ENCODE measurements at regions not wholly inside any gene's neighbourhood (a gene's known extent, or its start where the extent isn't known, plus 50 kb on each side); places are given as distances from the start of the nearest gene placed in this dataset.

DNA sequence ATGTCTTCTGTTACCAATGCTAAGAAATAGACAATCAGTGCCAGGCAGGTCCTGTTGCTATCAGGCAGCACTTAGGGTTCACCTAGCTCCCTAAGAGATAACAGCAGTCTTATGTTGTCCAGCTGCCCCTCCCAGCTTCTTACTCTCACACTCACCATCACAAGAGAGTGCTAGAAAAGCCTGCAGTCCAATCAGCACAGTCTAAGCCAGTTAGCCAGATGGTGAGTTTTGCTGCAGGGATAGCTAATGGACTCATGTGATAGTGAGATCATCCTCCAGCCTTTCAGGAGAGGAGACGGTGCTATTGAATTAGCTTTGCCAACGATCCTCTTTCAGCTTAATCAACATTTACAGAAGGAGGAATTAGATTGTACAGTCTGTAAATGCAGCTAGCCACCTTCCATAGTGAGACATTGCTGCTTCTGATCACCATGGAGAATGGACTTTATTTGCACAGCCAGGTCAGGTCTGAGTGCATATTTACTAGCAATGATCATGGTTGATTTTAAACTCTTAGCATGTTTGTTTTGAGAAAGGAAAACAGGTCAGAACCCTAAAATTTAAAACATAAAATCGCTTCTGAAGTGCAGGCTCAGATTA is 438.3 kb downstream of the CENPC start:
- no peak for DNase-seq

DNA sequence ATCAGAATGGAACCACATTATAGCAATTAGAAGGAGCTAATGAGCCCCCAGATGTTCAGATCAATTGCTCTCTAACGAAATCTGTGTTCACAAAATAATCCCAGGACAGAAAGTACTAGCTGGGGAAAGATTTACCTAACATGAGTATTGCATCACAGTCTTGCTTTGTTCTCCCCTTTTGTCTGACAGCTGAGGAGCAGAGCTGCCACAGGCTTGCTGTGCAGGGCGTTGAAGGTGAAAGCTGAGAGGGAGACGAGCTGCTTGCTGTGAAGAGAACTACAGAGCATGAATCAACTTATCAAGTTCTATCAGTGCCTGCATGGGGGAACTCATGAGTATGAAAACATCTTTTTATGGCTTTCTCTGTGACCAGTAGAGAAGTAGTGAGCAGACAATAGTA is 441.2 kb downstream of the CENPC start:
- no peak for DNase-seq

DNA sequence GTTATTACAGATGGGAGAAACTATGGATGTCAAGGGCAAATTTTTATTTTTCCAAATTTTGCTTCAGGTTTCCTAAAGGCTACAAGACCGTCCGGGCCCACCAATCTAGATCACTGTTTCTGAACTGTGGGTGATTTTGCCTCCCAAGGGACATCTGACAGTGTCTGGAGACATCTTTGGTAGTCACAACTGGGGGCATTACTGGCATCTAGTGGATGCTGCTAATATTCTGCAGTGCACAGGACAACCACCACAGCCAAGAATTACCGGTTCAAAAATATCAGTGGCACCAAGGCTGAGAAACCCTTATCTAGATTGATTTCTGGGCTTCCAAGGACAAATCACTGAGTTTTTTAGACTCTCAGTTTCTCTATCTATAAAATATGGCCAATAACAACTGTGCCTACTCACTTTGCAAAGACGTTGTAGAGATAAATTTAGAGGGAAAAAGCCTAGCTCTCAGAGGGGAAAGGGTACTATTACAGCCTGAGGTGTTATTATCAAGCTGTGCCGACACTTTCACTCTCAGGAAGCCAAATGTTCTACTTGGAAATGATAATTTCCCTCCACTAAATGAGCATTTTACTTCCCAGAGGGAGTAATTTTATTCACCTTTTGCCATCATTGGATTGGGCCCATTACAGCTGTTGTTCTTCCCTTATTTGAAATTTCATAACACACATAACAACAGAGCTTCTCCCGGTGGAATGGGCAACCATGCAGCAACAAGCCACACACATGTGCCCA is 442.1 kb downstream of the CENPC start:
- no peak for DNase-seq

DNA sequence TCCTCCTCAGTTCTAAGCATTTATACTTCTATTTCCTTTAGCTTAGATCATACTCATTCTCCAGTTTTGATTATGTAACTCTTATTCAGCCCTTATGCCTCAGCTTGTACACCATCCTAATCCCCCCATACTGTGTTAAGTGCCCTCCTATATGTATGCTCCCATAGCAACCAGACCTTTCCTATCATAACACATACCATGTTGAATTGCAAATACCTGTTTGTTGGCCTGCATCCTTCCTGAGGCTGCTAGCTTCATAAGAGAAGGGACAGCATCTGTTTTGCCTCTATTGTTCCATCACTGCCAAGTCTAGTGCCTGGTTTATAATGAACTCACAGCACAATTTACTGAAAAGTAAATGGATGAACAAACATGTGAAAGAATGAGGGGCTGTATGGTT is 443.7 kb downstream of the CENPC start:
- DNase-seq, result no peak

DNA sequence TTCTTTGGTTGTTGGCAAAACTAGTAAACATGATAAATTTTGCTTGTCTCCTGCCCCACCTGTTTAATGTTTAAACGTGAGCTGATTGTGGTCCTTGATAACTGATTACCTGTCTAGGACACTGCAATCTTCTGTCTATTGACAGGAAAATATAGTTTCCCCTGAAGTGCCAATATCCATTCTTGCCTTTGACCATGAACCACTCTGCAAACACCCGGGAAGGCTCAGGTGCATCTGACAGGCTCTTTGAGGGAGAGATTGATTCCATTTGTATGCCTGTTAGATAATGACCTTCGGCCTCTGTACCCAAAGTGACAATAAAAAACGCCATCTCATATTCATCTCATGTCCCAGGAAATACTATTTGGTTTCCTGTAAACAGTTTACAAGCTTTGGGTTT is 453.0 kb downstream of the CENPC start:
- no peak for DNase-seq

DNA sequence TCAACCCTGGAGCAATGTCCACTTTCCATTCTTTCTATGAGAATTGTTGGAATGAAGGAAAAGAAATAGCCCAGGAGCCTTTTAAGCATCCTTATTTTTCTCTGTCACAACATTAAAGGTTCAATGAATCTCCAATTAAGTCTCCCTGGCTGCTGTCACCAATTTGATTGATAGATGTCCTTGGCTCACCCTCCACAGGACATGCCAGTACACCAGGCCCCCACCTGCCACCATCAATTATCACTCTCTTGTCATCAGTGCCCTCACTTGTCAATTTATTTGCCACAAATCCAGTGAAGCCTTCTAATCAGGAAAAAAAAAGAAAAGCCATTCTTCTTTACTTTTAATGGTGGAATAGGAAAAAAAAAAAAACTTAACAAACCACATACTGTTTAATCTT is 453.6 kb downstream of the CENPC start:
- DNase-seq, result no peak

DNA sequence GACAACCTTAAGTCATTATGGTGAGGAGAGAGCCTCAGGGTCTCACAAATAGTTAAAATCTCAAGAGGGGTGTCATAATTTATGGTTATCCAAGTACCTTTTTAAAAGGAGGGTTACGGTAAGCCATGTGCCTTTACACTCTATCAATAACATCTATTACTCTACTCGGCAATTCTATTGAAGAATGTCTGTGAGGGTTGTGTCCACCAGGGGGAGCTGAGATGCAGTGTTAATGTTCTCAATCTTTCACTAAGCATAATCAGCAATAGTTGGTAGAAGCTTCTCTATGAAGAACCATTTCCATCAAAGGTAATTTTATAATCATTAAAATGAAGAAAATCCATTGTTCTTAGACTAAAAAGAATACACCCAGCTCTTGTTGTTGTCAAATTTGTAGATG is 457.4 kb downstream of the CENPC start:
- DNase-seq, result peak; percentile 53 to 57

DNA sequence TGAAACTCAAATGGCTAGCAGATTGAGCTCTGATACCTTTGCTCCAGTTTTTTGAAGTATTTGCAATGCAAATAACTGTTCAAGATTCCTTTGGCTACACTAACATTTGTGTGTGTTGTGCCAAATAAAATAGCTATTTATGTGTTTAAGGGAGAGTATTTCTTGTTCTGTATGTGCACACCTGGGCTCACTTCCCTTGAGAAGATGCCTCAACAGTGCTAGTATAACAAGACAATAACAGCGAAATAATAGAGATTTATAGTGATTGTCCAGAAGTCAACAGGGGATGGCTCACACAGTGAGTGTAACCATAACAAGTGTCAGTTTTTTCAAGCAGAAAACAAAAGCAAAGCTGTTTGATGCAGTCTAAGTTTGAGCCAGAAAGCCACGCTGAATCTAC is 460.5 kb downstream of the CENPC start:
- no peak for DNase-seq

DNA sequence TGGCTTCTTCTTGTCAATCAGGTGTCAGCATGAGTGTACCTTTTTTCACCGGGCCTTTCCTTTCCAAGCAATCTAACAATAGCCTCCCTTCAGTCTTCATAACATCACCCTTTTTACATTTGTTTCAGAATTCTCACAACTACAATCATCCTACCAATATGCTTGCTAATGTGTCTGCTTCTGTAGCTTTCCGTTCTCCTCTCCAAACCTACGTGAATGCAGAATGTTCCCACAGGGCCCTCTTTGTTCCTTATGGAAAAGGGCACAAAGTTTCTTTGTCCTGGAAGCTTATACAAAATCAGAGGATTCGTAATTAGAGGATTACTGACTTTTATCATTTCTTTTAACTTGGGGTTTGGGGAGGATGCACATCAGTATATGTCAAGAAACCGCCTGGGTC is 461.8 kb downstream of the CENPC start:
- DNase-seq, result no peak

DNA sequence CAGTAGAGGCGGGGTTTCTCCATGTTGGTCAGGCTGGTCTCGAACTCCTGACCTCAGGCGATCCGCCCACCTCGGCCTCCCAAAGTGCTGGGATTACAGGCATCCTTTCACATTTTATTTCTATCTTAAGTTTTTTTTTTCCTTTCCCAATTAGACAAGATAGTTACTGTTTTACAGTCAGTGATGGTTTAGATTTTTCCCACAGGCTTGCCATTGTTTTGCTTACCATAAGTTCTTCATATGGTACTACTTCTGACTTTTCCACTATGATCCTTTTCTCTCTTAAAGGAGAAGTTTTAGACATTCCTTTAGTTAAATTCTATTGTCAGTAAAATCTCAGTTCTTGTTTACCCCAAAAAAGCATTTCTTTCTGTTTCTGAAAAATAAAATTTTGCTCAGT is 462.6 kb downstream of the CENPC start:
- DNase-seq, result no peak

DNA sequence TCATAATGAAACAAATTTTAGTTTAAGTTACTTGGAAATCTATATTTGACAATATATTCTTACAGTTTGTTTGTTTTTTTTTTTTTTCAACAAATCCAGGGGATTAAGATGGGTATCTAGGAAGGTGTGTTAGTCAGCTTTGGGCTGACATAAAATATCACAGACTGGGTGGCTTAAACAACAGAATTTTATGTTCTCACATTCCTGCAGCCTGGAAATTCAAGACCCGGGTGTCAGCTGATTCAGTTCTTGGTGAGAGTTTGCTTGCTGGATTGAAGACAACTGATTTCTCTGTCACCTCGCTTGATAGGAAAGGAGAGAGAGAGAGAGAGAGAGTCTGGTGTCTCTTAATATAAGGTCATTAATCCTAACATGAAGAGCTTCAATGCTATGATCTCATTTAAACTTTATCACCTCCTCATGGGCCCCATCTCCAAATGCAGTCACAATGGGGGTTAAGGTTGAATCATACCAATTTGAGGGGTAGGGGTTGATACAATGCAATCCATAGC is 465.2 kb downstream of the CENPC start:
- no peak for DNase-seq

DNA sequence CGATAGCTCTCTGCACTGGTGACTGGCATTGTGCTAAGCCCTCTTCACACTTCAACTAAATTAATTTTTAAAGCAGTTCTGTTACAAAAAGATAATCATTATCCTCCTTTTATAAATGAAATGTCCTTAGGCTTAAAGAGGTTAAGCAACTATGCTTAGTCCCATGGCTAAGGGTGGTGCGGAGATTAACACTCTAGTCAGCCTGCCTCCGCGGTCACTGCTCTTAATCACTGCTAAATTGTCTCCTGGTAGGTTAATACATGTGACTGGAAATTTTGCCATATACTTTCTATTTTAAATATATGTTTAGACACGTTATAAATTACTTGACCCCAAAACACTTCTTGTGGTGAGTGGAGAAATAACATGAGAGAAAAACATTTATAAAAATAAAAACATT is 473.7 kb downstream of the CENPC start:
- DNase-seq, result no peak

DNA sequence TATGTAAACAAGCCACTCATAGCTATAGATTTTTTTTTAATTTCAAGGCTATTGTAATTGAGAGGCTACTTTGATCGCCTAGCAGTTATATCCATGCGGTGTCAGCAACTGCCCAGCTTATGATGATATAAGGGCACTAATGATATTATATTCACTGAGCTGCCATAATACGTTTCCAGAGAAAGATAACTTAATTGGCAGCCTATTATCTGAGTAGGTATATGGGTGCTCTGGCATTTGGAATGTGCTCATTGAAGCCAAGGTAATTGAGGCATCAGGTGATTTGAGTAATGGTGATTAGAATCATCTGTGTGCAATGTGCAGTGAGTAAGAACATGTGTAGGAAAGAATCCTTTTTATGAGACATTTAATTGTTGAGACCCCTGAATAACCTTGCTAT is 490.0 kb downstream of the CENPC start:
- no peak for DNase-seq

DNA sequence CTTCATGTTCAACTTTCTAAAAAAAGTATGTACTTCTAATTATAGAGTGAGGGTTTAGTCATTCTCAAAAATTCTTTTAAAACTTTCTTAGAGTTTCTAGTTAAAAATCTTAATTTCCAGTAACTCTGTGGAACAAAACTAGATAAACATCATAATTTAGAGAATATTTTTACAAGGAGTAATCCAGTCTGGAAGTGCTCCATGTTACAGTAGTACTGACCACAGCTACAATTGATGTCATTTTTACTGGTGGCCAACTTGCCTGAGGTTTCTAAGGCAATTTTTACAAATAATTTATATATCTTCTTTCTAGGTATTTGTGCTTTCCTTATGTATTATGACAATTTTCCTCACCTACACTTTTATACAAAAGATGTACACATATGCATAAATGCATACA is 490.4 kb downstream of the CENPC start:
- DNase-seq, result no peak

DNA sequence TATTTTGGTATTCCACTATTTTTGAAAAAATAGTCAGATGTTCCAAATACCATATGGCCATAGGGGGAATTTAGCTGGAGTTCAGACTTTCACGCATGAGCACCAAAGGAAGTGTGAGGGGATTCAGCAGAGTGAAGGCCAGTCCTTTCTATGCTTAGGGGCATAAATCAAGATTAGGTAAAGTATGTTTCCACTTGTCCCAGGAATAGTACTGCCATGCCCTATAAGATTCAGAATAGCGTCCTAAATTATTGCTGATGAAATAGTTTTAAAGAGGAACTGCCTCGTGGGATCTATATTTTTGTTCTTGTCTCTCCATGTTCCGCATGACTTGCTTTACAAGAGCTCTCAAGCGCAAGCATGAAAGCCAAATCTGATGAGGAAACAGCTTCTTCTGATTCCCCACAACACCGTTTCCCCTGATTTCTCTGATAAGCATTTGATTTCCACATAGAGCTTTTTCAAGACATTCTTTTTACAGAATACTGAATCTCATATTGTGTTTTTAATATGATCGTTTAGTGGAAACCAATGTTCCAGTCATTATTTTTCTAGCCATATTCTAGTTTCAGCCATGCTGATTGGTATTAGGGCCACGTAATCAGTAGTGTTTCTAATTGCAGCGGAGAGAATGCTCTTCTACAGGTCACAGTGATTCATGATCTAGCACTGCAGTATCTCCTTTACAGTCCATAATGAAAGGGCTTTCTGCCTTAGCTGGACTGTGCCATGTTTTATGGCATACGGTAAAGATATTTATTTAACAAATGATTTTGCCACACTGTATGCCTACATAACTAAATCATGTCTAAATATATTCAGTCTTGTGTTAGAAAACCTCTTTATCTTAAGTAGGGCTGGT is 492.3 kb downstream of the CENPC start:
- no peak for DNase-seq

DNA sequence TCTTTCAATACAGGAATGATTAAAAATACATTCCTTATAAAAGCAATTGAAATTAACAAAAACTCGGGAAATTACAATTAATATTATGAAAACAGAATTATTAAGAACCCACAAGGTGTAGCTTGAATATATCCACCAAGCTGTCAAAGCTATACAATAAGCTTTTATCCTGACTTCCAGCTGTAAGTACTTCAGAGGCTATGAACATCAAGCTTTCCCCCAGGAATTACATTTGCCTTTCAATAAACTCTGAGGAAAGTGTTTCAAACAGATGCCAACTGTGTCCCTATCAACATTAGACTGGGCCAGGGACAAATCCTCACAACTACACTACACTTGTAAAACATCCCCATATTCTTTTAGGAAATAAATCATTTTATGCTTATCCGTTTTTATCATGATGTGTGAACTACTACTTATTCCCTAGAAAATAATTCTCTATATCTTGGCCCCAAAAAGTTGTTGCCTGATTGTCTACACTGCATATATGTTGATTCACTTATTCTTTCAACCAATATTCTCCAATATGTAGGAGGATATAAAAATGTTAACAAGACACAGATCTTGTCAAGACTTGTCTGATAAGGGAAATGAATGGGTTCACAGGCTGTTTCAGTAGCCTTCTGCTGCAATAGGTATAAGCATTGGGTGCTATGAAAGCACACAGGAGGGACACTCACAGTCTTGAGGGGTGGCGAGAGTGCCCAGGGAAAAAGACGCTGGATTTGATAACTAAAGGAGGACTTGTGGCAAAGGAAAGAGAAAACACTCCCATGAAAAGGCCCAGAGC is 494.1 kb downstream of the CENPC start:
- no peak for DNase-seq

DNA sequence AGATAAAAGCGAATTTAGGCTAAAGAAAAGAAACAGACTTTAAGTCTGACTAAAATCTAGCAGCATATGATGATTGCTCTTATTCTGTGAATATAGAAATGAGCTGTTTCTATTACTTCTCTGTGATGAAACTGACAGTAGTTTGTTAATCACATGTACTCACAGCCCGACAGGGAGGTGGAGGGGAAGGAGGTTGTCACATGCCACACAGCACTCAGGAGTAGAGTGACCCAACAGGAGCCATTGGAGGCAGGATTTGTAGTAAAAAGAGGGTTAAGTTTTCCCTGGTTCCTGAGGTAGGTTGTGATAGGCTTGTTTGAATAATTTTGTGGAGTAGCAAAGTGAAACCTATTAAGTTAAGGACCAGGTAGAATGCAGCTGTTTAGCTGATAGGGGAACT is 495.9 kb downstream of the CENPC start:
- no peak for DNase-seq

DNA sequence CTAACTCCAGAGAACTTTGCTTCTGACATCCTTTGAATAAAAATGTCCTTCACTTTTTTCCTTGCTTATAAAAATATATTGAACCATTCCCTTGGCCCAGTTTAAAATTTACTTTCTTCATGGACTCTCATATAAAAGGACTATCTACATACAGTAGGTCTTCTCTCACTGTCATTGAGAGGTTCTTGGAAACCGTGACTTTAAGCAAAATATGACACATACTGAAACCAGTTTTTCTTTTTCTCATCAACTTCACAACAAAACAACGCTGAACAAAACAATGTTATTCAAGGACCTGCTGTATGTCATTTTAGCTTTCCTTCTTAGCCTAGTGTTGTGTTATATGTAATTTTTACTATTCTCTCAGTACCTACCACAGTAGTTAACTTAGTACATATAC is 496.8 kb downstream of the CENPC start:
- DNase-seq, result no peak

DNA sequence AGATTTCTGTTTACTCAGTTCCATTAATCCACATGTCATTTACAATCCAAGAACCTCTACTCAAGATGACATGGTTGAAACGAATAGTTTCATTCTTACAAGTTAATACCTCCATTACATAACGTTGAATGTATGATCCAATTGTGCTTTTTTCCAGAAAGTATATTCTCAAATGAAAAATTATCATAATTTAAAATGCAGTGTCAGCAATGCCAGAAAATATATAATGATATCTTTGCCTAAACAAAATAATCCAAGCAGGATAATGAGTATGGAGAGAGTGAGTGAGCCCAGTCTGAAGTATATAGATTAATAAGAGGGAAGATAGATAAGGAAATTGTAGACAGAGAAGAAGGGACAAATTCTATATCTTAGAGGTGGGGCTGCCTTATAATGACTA is 505.0 kb downstream of the CENPC start:
- no peak for DNase-seq

DNA sequence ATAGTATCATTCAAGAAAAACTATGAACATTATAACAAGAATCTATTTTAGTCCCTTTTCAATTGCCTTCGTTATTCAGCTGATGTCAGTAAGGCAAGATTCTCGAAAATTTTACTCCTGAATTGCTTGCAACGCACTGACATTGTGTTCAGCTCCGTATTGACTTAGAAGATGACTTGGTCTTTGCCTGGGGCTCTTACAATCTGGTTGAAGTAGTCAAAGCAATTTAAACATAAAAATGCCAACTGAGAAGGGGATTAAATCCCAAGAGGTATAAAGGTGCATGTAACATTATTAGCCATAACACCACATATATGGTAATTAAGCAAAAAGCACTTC is 507.1 kb downstream of the CENPC start:
- no peak for DNase-seq

DNA sequence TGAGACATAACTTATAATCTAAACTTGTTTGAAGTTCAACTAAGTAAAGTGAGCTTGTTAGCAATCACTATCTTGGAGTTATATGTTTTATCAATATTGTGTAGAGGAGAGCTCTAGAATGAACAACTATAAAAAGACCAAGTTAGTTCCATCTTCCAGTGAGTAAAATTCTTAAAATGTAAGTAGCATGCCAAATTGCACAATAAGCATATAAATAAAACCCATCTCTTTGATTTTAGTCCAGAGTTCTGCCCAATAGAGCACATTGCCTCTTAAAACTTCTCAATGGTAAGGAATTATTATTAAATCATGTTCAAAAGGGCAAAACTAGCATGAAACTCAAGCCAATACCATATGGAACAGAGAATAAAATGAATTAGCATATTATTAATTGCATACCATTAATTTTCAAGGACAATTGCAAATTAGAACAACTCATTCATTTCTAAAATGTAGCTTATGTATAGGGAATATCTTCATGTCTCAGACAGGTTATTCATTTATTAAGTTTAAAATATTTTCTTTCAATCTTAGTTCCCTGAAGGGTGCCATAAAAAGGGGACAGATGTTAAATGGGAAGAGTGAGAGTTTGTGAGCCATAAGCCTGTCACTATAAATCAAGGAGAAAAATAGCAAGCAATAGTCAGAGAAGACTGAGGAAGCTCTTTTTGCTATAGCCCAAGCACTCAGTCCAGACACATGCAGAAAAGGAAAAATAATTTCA is 507.6 kb downstream of the CENPC start:
- no peak for DNase-seq

DNA sequence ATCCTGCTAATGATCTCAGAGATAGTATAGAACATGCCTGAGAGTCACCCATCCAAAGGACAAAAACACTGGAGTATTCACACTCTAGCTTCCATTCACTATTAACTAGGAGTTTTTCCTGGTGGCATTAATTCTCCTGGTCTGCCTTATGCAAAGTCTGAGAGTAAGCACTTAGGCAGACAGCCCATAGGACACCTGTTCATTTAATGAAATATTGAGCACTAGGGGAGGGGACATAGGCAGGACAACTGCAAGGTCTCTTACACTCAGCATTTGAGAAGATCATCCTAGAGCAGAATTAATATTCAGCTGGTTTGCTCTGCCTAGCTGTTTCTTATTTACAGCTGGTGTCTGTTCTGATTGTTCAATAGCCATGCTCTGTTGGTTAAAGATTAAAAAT is 508.5 kb downstream of the CENPC start:
- no peak for DNase-seq

DNA sequence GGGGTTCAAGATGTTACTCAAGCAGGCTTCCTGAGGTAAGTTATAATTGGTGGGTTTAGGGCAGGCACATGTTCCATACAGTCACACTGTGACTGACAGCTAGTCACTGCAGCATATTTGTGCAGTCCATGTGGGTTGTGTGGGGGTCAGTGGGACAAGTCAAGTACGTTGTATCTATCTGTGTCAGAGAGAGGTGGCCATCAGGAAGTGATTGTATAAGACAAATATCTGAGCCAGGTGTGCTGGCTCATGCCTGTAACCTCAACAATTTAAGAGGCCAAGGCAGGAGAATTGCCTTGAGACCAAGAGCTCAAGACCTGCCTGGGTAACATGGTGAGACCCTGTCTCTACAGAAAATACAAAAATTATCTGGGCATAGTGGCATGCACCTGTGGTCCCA is 509.3 kb downstream of the CENPC start:
- DNase-seq, result no peak
